GM19035 (cell line): ENCODE measurements at regions not wholly inside any gene's neighbourhood (a gene's known extent, or its start where the extent isn't known, plus 50 kb on each side); places are given as distances from the start of the nearest gene placed in this dataset.

ENCODE experiments used
- ATAC-seq: cut with Tn5 transposase; IDR thresholded peaks from one replicate; pipeline ENCODE4 v1.9.1; 2021; ENCODE audit not compliant: unreplicated experiment

GRCh38 chr2:7777668-7778067 lies 860.5 kb downstream of the RNF144A start:
- ATAC-seq: no peak

- ATAC-seq: no peak
Observed at GRCh38 chr2:7780321-7780720, 863.1 kb downstream of the RNF144A start.

- no peak for ATAC-seq
Observed at GRCh38 chr2:7785700-7786099, 868.5 kb downstream of the RNF144A start.

- ATAC-seq: no peak
Observed at GRCh38 chr2:7788736-7789135, 871.5 kb downstream of the RNF144A start.

GRCh38 chr2:7792031-7792651 lies 874.9 kb downstream of the RNF144A start:
- no peak for ATAC-seq

- no peak for ATAC-seq
Observed at GRCh38 chr2:7795778-7796563, 878.8 kb downstream of the RNF144A start.

- no peak for ATAC-seq
Observed at GRCh38 chr2:7800031-7800430, 881.8 kb upstream of the ID2 start.

GRCh38 chr2:7801212-7801611 lies 880.6 kb upstream of the ID2 start:
- ATAC-seq: no peak

GRCh38 chr2:7803515-7803914 lies 878.3 kb upstream of the ID2 start:
- ATAC-seq: no peak

GRCh38 chr2:7809640-7810039 lies 872.2 kb upstream of the ID2 start:
- ATAC-seq: no peak

- no peak for ATAC-seq
Observed at GRCh38 chr2:7811073-7811472, 870.8 kb upstream of the ID2 start.

GRCh38 chr2:7812231-7812995 lies 869.4 kb upstream of the ID2 start:
- no peak for ATAC-seq

- ATAC-seq: no peak
Observed at GRCh38 chr2:7813541-7814292, 868.1 kb upstream of the ID2 start.

GRCh38 chr2:7815726-7816125 lies 866.1 kb upstream of the ID2 start:
- no peak for ATAC-seq

GRCh38 chr2:7816233-7816632 lies 865.6 kb upstream of the ID2 start:
- ATAC-seq: no peak

GRCh38 chr2:7816944-7817343 lies 864.9 kb upstream of the ID2 start:
- no peak for ATAC-seq

- ATAC-seq: no peak
Observed at GRCh38 chr2:7819316-7819715, 862.5 kb upstream of the ID2 start.

- no peak for ATAC-seq
Observed at GRCh38 chr2:7819850-7820249, 862.0 kb upstream of the ID2 start.

- ATAC-seq: no peak
Observed at GRCh38 chr2:7824211-7824610, 857.6 kb upstream of the ID2 start.

GRCh38 chr2:7825591-7826312 lies 856.1 kb upstream of the ID2 start:
- ATAC-seq: peak; percentile 89

GRCh38 chr2:7826656-7827055 lies 855.2 kb upstream of the ID2 start:
- no peak for ATAC-seq
